DLD1 (cell line): ENCODE measurements at regions not wholly inside any gene's neighbourhood (a gene's known extent, or its start where the extent isn't known, plus 50 kb on each side); places are given as distances from the start of the nearest gene placed in this dataset.

Experiments
- in situ Hi-C: cut with HindIII; loops from 2 replicates; pipeline ENCODE4 v1.10.0; 2017; ENCODE audit warnings: low sequenced_read_pairs

GRCh38 chr2:195319548-195320412, 337.2 kb upstream of the SLC39A10 start:
- in situ Hi-C loops: no loop called here

DNA sequence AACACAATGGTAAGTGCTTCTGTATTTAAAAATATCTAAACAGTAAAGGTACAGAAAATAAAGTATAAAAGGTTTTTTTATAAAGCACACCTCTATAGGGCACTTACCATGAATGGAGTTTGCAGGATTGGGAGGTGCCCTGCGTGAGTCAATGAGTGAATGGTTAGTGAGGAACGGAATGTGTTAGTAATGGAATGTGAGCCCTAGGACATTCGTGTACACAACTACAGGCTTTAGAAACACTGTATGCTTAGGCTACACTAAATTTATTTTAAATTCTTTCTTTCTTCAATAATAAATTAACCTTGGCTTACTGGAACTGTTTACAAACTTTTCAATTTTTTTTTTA, 337.9 kb upstream of the SLC39A10 start:
- in situ Hi-C loops: no loop called here

DNA sequence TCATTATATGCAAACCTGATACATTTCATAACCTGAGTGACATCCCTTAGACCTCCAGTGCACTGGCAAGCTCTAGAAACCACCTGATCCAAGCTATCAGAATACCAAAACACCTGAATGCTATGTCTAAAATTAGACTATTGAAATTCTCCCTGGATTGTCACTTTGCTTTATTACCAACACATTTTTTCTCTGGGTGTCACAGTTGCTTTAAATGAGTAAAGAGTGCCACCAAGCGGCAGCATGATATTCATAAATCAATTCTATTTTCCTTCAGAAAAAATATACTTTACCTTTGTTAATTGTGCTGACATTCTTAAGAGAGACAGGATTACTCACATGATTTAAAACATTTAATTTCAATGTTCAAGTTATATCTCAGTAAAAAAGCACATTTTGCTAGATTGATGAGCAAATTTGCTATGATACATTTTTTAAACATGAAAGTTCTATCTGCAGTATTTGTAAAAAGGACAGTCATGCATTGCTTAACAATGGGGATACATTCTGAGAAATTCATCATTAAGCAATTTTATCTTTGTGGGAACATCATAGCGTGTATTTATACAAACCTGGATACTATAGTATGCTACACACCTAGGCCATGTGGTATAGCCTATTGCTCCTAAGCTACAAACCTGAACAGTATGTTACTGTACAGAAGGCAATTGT, 338.4 kb upstream of the SLC39A10 start:
- in situ Hi-C loops: no loop called here

- in situ Hi-C loops: no loop called here
Observed at GRCh38 chr2:195317550-195317949, 339.5 kb upstream of the SLC39A10 start.

DNA sequence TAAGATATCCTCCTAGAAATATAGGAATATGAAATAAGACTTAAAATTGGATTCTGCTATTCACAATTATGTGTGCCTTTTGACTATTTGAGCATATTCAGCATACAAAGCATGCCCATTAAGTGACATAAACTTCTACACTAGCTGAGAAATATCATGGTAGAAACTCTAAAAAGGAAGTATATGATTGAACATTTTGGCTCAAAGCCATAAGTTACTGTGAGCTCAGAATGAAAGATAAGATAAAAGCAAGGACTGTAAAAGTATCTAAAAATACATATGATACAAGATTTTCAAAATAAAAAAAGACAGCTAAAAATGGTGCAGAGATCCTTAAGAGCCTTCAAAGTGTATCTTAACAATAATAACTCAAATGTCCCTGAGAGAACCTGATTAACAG, 340.5 kb upstream of the SLC39A10 start:
- in situ Hi-C loops: no loop called here

DNA sequence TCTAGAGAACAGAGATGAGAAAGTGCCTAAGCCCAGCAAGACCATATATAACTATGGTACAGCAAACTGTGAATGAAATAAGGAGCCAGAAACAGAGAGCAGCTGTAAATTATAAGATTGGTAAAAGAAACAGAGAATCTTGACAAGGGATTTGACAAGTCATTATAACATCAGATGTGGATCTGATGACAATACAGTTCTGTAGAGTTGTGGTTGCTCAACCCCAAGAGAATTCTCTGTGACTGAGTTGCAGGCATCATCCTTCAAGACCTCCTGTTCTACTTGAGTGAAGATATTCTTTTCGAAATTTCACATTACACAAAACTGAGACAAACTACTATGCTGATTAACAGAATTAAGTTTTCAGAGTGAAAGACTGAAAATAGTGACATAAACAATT, 343.1 kb upstream of the SLC39A10 start:
- in situ Hi-C loops: no loop called here

DNA sequence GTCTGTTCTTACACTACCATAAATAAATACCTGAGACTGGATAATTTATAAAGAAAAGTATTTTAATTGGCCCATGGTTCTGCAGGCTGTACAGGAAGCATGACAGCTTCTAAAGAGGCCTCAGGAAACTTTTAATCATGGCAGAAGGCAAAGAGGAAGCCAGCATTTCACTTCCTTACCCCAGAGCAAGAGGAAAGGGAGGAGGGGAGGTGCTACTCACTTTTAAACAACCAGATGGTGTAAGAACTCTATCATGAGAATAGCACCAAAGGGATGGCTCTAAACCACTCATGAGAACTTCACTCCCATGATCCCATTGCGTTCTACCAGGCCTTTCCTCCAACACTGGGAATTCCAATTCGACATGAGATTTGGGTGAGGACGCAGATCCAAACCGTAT, 344.4 kb upstream of the SLC39A10 start:
- in situ Hi-C loops: no loop called here

DNA sequence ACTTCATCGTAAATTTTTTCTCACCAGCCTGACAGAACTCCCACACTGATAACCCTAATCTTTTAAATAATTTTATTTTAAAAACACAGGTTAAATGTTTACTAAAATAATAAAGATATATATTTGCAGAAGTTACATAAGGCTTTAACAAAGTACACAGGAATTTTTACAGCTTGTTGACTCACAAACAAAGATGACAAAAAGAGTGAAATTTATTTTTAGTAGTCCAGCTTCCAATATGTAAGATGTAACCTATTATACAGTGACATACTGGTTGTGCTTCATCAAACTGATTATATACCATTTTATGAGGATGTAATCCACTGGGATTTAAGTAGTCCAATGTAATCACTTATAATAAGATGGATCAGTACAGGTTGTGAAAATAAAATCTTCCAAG, 348.9 kb upstream of the SLC39A10 start:
- in situ Hi-C loops: no loop called here

DNA sequence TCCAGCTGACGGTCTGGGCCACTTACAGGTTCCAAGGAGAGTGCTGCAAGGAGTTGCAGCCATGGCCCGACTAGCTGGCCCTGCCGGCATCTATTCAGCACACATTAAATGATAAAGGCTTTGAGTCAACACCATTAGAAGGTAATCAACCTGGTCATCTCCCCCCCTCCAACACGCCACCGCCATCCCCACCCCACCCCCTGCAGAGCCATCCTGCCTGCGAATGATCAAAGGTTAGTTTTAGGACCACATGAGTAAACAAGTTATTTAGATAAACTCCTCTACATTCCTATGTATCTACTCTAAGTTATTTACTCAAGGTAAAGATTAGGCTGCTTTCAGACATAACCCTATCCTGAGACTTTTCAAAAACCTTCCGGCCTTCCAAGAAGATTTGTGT, 349.3 kb upstream of the SLC39A10 start:
- in situ Hi-C loops: no loop called here

- in situ Hi-C loops: no loop called here
Observed at GRCh38 chr2:195304310-195304709, 352.7 kb upstream of the SLC39A10 start.

DNA sequence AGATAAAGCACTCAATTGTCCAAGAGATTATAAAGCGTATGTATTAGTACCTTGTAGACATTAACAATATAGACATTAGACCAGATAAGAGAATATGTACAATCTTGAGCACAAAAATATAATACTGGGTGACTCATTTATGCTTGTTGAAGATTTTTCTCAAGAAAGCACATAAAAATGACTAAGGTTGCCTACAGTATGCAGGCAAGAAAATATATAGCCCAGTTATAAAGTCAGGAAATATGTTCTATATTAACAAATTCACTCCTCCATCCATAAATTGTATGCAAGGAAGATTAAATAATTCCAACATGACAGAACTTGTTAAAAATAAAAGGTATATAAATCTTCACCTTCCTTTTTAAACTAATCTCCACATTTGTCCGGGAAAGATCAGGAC, 356.4 kb upstream of the SLC39A10 start:
- in situ Hi-C loops: no loop called here

- in situ Hi-C loops: no loop called here
Observed at GRCh38 chr2:195299600-195299999, 357.4 kb upstream of the SLC39A10 start.

- in situ Hi-C loops: no loop called here
Observed at GRCh38 chr2:195296490-195296889, 360.5 kb upstream of the SLC39A10 start.

- in situ Hi-C loops: no loop called here
Observed at GRCh38 chr2:195289081-195289480, 367.9 kb upstream of the SLC39A10 start.

GRCh38 chr2:195279840-195280427, 377.1 kb upstream of the SLC39A10 start:
- in situ Hi-C loops: no loop called here

GRCh38 chr2:195270466-195271039, 386.5 kb upstream of the SLC39A10 start:
- in situ Hi-C loops: no loop called here

DNA sequence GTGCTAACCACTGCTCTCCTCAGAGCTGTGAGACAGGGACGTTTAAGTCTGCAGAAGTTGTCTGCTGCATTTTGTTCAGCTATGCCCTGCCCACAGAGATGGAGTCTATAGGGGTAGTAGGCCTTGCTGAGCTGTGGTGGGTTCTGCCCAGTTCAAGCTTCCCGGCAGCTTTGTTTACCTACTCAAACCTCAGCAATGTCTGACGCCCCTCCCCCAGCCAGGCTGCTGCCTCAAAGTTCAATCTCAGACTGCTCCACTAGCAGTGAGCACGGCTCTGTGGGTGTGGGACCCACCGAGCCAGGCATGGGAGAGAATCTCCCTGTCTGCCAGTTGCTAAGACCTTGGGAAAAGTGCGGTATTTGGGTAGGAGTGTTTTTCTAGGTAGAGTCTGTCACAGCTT, 387.8 kb upstream of the SLC39A10 start:
- in situ Hi-C loops: no loop called here

GRCh38 chr2:195257979-195258378, 399.0 kb upstream of the SLC39A10 start:
- in situ Hi-C loops: no loop called here

DNA sequence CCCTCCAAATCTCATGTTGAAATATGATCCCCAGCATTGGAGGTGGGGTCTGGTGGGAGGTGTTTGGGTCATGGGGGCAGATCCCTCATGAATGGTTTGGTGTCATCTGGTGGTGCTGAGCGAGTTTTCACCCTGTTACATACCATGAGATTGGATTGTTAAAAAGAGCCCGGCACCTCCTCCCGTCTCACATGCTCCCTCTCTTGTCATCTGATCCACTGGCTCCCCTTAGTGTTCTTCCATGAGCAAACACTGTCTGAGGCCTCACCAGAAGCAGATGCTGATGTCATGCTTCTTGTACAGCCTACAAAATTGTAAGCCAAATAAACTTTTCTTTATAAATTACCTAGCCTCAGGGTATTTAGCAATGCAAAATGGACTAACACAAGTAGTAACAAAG, 405.0 kb upstream of the SLC39A10 start:
- in situ Hi-C loops: no loop called here

DNA sequence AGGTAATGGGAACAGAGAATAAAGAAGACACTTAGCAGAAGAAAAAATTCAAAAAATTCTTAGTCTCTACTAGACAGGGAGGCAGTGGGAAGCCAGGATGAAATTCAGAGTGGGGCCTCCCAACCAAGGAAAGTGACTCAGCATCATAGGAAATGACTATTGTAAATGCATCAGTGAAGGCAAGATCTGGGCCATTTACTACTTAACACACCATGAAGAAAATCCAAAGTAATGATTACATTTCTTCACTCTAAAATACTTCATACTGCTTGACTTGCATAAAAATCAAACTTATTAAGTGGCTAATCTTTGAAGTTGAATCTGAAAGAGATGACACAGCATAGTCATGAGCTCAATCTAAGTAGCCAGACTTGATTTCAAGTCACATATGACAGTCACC, 405.8 kb upstream of the SLC39A10 start:
- in situ Hi-C loops: no loop called here

- in situ Hi-C loops: no loop called here
Observed at GRCh38 chr2:195238826-195239225, 418.2 kb upstream of the SLC39A10 start.

GRCh38 chr2:195238379-195238778, 418.6 kb upstream of the SLC39A10 start:
- in situ Hi-C loops: no loop called here
